ENCODE measurements at regions not wholly inside any gene's neighbourhood (a gene's known extent, or its start where the extent isn't known, plus 50 kb on each side); places are given as distances from the start of the nearest gene placed in this dataset.

DNA sequence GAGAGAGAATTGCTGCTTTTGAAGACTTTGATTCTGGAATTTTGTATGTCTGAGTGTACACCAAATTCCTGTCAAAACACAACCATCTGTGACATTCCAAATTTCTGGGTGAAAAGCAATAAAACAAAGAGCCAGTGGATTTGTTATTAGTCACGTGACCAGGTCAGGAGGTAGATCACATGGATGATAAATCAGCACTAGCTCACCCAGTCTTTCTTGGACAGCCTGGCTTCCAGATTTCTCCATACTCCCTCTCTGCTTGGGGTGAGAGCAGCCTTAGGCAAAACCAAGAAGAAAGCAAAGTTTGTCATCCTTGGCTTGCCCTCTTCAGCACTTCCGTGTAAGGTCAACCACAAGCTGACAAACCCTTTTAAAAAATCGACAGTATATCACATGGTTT is 194.2 kb downstream of the CLCN4 start:
- H3K4me1 ChIP-seq: peaks cover 0 to 7% (median 0%) of the 10 kb centered on the region in 4 donors
- no peak overlapping the region for H3K4me3 ChIP-seq
- 52% methylated on average over 3 of the region's 3 CpGs for WGBS (ENCODE audit: insufficient coverage, low coverage, low lambda C conversion rate, missing lambda C conversion rate)
- ATAC-seq: no peak
- H3K9me3 ChIP-seq: no peaks in the 10 kb centered on the region
- no peaks in the 10 kb centered on the region for H3K36me3 ChIP-seq
- no peak overlapping the region for H3K27ac ChIP-seq
- TF ChIP-seq POLR2A (IDR thresholded peaks at IDR 0.05): no peak
- TF ChIP-seq, protein P1, sequence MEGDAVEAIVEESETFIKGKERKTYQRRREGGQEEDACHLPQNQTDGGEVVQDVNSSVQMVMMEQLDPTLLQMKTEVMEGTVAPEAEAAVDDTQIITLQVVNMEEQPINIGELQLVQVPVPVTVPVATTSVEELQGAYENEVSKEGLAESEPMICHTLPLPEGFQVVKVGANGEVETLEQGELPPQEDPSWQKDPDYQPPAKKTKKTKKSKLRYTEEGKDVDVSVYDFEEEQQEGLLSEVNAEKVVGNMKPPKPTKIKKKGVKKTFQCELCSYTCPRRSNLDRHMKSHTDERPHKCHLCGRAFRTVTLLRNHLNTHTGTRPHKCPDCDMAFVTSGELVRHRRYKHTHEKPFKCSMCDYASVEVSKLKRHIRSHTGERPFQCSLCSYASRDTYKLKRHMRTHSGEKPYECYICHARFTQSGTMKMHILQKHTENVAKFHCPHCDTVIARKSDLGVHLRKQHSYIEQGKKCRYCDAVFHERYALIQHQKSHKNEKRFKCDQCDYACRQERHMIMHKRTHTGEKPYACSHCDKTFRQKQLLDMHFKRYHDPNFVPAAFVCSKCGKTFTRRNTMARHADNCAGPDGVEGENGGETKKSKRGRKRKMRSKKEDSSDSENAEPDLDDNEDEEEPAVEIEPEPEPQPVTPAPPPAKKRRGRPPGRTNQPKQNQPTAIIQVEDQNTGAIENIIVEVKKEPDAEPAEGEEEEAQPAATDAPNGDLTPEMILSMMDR (IDR thresholded peaks at IDR 0.05): no peak
- no peaks in the 10 kb centered on the region for H3K27me3 ChIP-seq
- DNase-seq: no peak
- intact Hi-C loops (cut with DNase I): no loop called here

DNA sequence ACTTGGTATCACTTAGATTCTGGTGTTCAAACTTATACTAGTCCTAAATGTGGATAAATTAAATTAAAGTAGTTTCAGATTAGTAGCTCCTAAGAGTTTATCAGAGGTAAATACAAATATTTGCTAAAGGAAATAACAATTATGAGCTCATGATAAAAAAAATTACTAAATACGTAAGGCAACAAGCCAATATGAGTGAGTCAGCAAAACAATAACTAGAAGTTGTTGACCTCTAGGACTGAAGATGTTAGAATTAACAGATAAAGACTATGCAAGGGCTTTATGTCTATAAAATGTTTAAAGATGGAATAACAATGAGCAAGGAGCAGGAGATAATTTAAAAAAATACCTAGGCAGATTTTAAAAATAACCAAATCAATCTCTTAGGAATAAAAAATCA is 195.8 kb downstream of the CLCN4 start:
- H3K9me3 ChIP-seq: no peaks in the 10 kb centered on the region
- H3K27me3 ChIP-seq: no peaks in the 10 kb centered on the region
- H3K4me1 ChIP-seq: peaks cover 0 to 7% (median 0%) of the 10 kb centered on the region in 4 donors
- TF ChIP-seq POLR2A (IDR thresholded peaks at IDR 0.05): no peak
- TF ChIP-seq, protein P1 (IDR thresholded peaks at IDR 0.05): no peak
- ATAC-seq (no peak), DNase-seq (no peak)
- H3K4me3 ChIP-seq: no peak overlapping the region
- H3K36me3 ChIP-seq: no peaks in the 10 kb centered on the region
- no peak overlapping the region for H3K27ac ChIP-seq
- intact Hi-C loops (cut with DNase I): no loop called here
- 25% methylated on average over 1 of the region's 1 CpG for WGBS (ENCODE audit: insufficient coverage, low coverage, low lambda C conversion rate, missing lambda C conversion rate)

DNA sequence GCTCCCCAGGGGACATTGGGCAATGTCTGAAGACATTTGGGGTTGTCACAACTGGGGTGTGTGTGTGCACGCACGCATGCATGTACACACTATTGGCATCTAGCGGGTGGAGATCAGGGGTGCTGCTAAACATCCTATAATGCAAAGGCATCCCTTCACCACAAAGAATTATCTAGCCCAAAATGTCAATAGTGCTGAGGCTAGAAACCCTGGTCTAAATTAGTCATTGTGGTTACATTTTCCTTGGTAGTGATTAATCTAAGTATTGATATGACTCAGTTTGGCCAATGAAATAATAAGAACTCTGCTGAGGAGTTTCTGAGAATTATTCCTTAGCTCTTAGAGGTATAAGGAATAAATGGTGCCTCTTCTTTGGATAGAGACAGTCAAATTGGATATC is 200.2 kb downstream of the CLCN4 start:
- intact Hi-C loops (cut with DNase I): no loop called here
- Histone ChIP-seq H3K27me3 (no peaks in the 10 kb centered on the region), H3K36me3 (no peaks in the 10 kb centered on the region), H3K4me1 (peaks cover 0 to 7% (median 0%) of the 10 kb centered on the region in 4 donors), H3K9me3 (no peaks in the 10 kb centered on the region), H3K4me3 (no peak overlapping the region), H3K27ac (no peak overlapping the region)
- no peak for TF ChIP-seq POLR2A (IDR thresholded peaks at IDR 0.05)
- TF ChIP-seq, protein P1 (IDR thresholded peaks at IDR 0.05): no peak
- ATAC-seq (no peak), DNase-seq (no peak)
- WGBS (ENCODE audit: insufficient coverage, low coverage, low lambda C conversion rate, missing lambda C conversion rate): 95% methylated on average over 3 of the region's 3 CpGs

DNA sequence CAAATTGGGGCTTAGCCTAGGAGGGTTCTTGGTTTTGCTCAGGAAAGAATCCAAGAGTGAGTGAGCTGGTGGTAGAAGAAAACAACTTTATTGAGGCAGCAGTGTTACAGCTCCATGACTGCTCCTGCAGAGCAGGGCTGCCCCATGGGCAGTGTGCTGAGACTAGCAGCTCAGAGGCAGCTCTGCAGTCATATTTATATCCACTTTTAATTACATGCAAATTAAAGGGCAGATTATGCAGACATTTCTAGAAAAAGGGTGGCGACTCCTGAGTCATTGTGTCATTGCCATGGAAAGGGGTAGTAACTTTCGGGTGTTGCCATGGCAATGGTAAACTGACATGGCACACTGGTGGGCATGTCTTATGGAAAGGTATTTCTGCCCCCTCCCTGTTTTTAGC is 202.2 kb downstream of the CLCN4 start:
- no peak for DNase-seq
- 67% methylated on average over 1 of the region's 2 CpGs for WGBS (ENCODE audit: insufficient coverage, low coverage, low lambda C conversion rate, missing lambda C conversion rate)
- H3K4me1 ChIP-seq: no peaks in the 10 kb centered on the region
- no peak overlapping the region for H3K4me3 ChIP-seq
- intact Hi-C loops (cut with DNase I): no loop called here
- no peaks in the 10 kb centered on the region for H3K9me3 ChIP-seq
- H3K27ac ChIP-seq: no peak overlapping the region
- H3K27me3 ChIP-seq: no peaks in the 10 kb centered on the region
- no peaks in the 10 kb centered on the region for H3K36me3 ChIP-seq
- no peak for TF ChIP-seq POLR2A (IDR thresholded peaks at IDR 0.05)
- TF ChIP-seq, protein P1 (IDR thresholded peaks at IDR 0.05): no peak
- no peak for ATAC-seq

DNA sequence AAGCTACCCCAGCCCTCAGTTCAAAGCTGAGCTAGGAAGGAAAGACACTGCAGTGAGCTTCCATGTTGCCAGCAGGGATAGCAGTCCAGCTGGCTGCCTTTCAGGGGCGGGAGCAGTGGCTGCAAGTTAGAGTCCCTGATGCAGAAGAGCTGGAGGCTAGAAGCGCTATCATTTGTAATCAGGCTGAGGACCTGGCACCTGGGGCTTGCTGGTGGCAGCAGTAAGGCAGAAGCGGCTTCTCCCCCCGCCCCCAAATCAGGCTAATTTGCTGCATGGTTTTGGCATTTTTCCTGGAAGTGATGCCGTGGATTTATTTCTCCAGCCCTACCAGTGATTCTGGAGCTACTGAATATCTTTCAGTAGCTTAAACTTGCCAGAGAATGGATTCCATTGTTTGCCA is 203.3 kb downstream of the CLCN4 start:
- H3K9me3 ChIP-seq: no peaks in the 10 kb centered on the region
- H3K36me3 ChIP-seq: no peaks in the 10 kb centered on the region
- DNase-seq: no peak
- H3K27me3 ChIP-seq: no peaks in the 10 kb centered on the region
- no peaks in the 10 kb centered on the region for H3K4me1 ChIP-seq
- H3K4me3 ChIP-seq: no peak overlapping the region
- H3K27ac ChIP-seq: no peak overlapping the region
- no peak for ATAC-seq
- WGBS (ENCODE audit: insufficient coverage, low coverage, low lambda C conversion rate, missing lambda C conversion rate): 38% methylated on average over 3 of the region's 5 CpGs
- intact Hi-C loops (cut with DNase I): no loop called here
- TF ChIP-seq POLR2A (IDR thresholded peaks at IDR 0.05): no peak
- TF ChIP-seq, protein P1 (IDR thresholded peaks at IDR 0.05): no peak
